Cardiac fibroblast (primary cell): ENCODE measurements at regions not wholly inside any gene's neighbourhood (a gene's known extent, or its start where the extent isn't known, plus 50 kb on each side); places are given as distances from the start of the nearest gene placed in this dataset.
A peak's percentile ranks its signal among the peaks of the same experiment; 100 is the strongest.

ENCODE experiments used
- DNase-seq, 2 donors: peaks; one replicate each; pipeline versions ENCODE4 v3.0.0 to v3.0.0-alpha.2; 2010; ENCODE audit warnings: low read depth in 2 of 2
- H3K4me3 ChIP-seq, 2 donors: replicated peaks in 1 of 2; 1 replicate in 1 of 2; 2 replicates in 1 of 2; pipeline ENCODE4 v1.5.1; 2011; ENCODE audit warnings: low read depth in 2 of 2, low read length in 2 of 2, mild to moderate bottlenecking in 2 of 2, moderate library complexity in 1 of 2
- TF ChIP-seq, protein P1 (sequence below): IDR thresholded peaks from one replicate; pipeline ENCODE4 v1.5.1; 2011; ENCODE audit warnings: low read depth, mild to moderate bottlenecking, low read length, inconsistent platforms

DNA sequence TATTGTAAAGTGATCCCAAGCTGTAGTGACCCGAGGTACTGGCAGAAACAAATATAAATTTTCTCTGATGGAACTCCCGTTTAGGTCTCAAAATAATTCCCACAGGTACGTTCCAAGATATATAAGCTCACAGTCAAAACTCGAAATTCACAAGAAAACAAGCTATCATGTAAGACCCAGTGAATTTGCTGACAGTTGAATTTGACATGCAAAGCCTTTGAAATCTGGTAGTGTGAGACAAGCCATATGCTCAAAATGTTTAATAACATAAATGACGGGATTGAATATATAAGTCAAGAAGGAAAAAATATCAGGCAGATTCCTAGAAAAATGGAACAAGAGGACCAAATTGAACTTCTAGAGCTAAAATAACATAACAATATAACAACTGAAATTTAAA is 252.8 kb downstream of the TMA16 start:
- H3K4me3 ChIP-seq = no peak overlapping the region
- DNase-seq = no peak
- TF ChIP-seq, protein P1, sequence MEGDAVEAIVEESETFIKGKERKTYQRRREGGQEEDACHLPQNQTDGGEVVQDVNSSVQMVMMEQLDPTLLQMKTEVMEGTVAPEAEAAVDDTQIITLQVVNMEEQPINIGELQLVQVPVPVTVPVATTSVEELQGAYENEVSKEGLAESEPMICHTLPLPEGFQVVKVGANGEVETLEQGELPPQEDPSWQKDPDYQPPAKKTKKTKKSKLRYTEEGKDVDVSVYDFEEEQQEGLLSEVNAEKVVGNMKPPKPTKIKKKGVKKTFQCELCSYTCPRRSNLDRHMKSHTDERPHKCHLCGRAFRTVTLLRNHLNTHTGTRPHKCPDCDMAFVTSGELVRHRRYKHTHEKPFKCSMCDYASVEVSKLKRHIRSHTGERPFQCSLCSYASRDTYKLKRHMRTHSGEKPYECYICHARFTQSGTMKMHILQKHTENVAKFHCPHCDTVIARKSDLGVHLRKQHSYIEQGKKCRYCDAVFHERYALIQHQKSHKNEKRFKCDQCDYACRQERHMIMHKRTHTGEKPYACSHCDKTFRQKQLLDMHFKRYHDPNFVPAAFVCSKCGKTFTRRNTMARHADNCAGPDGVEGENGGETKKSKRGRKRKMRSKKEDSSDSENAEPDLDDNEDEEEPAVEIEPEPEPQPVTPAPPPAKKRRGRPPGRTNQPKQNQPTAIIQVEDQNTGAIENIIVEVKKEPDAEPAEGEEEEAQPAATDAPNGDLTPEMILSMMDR = no peak

DNA sequence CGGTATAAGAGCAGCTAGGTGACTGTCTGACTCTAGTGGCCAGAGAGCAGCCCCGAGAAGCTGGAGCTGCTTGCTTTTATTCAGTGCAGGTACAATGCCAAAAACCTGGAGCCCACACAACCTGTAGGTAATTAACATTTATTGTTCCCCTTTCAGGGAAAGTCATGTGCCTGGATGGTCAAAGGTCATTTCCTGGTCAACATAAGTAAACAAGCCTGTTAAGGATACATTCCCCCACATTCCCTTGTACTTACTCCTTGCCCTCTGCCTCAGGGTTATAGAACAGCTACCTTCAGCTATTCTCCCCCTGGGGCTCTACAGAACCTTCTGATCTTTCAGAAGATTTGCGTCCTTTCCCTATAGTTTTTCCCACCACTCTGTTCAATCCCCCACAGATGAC is 253.4 kb downstream of the TMA16 start:
- no peak overlapping the region for H3K4me3 ChIP-seq
- DNase-seq = no peak
- TF ChIP-seq, protein P1 = no peak

DNA sequence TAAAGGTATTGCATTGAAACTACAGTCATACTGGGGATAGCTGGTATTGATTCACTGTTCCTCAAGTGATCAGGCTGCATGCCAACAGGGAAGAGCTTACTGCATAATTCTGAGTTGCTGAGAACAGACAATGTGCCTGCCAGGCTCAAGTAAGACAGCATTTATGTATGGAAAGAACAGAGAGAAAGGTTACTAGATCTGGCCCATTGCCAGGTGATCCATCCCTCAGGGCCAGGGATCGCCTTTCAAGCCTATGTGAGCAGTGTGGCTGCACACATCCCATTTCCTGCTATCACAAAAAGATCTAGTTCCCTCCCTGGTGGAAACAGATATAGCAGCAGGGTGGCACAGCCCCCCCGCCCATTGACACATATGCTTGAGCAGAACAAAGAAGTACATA is 254.0 kb downstream of the TMA16 start:
- no peak overlapping the region for H3K4me3 ChIP-seq
- TF ChIP-seq, protein P1 = no peak
- DNase-seq = no peak

DNA sequence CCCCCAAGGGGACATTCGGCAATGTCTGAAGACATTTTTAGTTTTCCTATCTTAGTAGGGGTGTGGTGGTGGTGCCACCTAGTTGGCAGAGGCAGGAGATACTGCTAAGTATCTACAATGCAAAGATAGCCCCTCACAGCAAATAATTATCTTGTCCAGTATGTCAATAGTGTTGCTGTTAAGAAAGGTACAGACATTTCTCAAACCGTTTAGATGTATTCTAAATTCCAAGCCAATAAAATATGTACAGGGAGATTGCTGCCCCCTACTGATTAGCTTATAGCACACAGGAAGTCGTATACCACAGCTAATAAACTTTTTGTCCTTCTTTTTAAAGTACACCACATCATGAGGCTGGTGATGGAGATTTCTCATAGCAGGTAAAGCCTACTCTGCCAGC is 260.5 kb downstream of the TMA16 start:
- TF ChIP-seq, protein P1 = peak; percentile 17
- peak in 1 of 2 donors; percentile 19 for DNase-seq
- no peak overlapping the region for H3K4me3 ChIP-seq

DNA sequence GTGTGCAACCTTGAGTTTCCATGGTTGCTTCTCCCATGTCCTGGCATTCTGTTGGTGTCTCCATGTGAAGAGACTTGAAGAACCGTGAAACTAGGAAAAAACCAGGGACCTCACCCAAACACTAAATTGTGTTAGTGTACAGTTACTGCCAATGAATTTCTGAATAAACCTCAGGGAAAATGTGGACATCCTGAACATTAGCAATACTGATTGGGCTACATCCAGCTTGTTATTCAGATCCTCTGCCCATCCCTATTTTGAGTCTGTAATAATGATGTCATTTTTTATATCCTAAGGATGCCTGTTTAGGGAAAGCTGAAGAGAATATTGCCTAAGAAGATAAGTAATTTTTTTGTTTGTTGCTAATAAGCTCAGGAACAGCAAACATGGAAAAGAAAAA is 262.7 kb downstream of the TMA16 start:
- TF ChIP-seq, protein P1 = no peak
- no peak for DNase-seq
- H3K4me3 ChIP-seq = no peak overlapping the region

DNA sequence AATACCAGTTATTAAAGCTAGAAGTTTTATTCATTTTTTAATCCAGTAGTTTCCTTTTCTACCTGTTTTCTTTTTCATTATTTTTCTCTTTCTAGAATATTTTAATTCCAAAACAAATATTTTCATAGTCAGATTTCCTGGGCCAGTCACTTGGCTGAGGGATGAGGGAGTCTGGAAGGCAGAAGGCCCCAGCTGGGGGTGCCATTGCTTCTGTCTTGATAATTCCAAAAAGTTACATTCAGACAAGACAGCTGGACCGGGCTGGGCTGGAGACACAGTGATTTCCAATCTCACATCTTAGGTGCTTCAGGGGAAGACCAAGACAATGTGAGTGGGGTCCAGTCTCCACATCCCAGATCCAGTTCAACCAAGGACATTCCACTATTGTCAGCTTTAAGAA is 263.5 kb downstream of the TMA16 start:
- no peak for DNase-seq
- no peak overlapping the region for H3K4me3 ChIP-seq
- TF ChIP-seq, protein P1 = no peak

DNA sequence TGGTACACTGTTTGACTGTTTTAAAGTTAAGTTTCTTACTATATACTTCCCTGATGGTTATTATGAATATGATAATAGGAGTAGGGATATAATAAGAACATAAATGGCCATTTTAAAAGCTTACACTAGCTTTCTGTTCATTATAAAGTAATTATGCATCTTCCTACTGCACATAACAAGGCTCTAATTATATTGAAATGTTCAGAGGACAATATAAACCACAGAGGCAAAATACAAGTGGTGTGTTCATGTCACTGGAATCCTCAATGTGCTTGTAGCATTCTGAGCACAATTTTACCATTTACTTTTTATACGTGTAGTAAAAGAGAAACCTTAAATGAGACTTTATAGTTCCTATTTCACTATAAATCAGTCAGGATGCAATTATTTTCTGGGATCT is 268.3 kb downstream of the TMA16 start:
- DNase-seq = no peak
- no peak overlapping the region for H3K4me3 ChIP-seq
- TF ChIP-seq, protein P1 = no peak
